IMR-90 (cell line): ENCODE measurements at regions not wholly inside any gene's neighbourhood (a gene's known extent, or its start where the extent isn't known, plus 50 kb on each side); places are given as distances from the start of the nearest gene placed in this dataset.

Experiments used
- ATAC-seq: fragments of 200-7000 bp; cut with Tn5 transposase; 2 replicates; pipeline ENCODE4 v1.9.1; 2020; ENCODE audit warnings: low read depth, mild to moderate bottlenecking, moderate library complexity
- BruUV-seq: library from RNA; stranded (reverse); fragments of 400-500 nt; replicated peaks from 2 replicates; lab custom pipeline; 2021; lab: Mats Ljungman, UMichigan
- CTCF ChIA-PET: fragments of 300-600 bp; formaldehyde crosslinking; extraction: SDS; loops from one replicate; lab custom pipeline; 2021; ENCODE audit warnings: antibody characterized with exemption; lab: Yijun Ruan, JAX
- POLR2A ChIA-PET: fragments of 300-600 bp; sonication (Branson Sonifier 250); formaldehyde crosslinking; loops from one replicate; lab custom pipeline; 2022; ENCODE audit warnings: antibody characterized with exemption; ENCODE audit not compliant: unreplicated experiment; lab: Charles Lee
- DNase-seq: peaks from one replicate; pipeline ENCODE4 v3.0.0; 2013
- H2AFZ ChIP-seq: replicated peaks from 2 replicates; pipeline ENCODE3; 2013; ENCODE audit warnings: low read length, mild to moderate bottlenecking; ENCODE audit not compliant: poor library complexity
- H2AK5ac ChIP-seq: 2 replicates; pipeline ENCODE4 v1.6.1; 2013; ENCODE audit warnings: low read depth, low read length, inconsistent platforms
- H2AK9ac ChIP-seq: replicated peaks from 2 replicates; pipeline ENCODE3; 2013; ENCODE audit warnings: mild to moderate bottlenecking, low read depth, low read length, moderate library complexity; ENCODE audit not compliant: poor library complexity
- H2BK120ac ChIP-seq: 2 replicates; pipeline ENCODE4 v1.6.1; 2013; ENCODE audit warnings: low read depth, low read length, inconsistent platforms
- H2BK15ac ChIP-seq: 3 replicates; pipeline ENCODE4 v1.6.1; 2013; ENCODE audit warnings: low read depth, low read length, inconsistent platforms
- H2BK20ac ChIP-seq: 2 replicates; pipeline ENCODE4 v1.6.1; 2013; ENCODE audit warnings: low read depth, mild to moderate bottlenecking, inconsistent platforms, low read length, moderate library complexity
- H2BK5ac ChIP-seq: 2 replicates; pipeline ENCODE4 v1.6.1; 2013; ENCODE audit warnings: mild to moderate bottlenecking, low read depth, low read length, inconsistent platforms; ENCODE audit not compliant: poor library complexity, severe bottlenecking
- H3K14ac ChIP-seq: replicated peaks from 2 replicates; pipeline ENCODE4 v1.6.1; 2013; ENCODE audit warnings: low read depth, low read length, inconsistent platforms
- H3K18ac ChIP-seq: 2 replicates; pipeline ENCODE4 v1.6.1; 2013; ENCODE audit warnings: low read depth, low read length, control low read depth
- H3K23ac ChIP-seq: 2 replicates; pipeline ENCODE4 v1.6.1; 2013; ENCODE audit warnings: low read depth, low read length, inconsistent platforms
- H3K27ac ChIP-seq: 2 replicates; pipeline ENCODE4 v1.5.1; 2013; ENCODE audit warnings: mild to moderate bottlenecking, control low read depth, low read length; ENCODE audit not compliant: insufficient read depth
- H3K27me3 ChIP-seq: 2 replicates; pipeline ENCODE4 v1.6.1; 2013; ENCODE audit warnings: low read length; ENCODE audit not compliant: control insufficient read depth, insufficient read depth
- H3K36me3 ChIP-seq: 2 replicates; pipeline ENCODE4 v1.6.1; 2013; ENCODE audit warnings: low read length, mixed read lengths; ENCODE audit not compliant: control insufficient read depth, insufficient read depth
- H3K4ac ChIP-seq: 2 replicates; pipeline ENCODE4 v1.6.1; 2013; ENCODE audit warnings: low read depth, low read length, inconsistent platforms
- H3K4me1 ChIP-seq: 2 replicates; pipeline ENCODE4 v1.6.1; 2013; ENCODE audit warnings: low read length, mixed read lengths; ENCODE audit not compliant: control insufficient read depth, insufficient read depth
- H3K4me2 ChIP-seq: 2 replicates; pipeline ENCODE4 v1.6.1; 2013; ENCODE audit warnings: low read depth, mild to moderate bottlenecking, control low read depth, low read length, moderate library complexity
- H3K4me3 ChIP-seq: 2 replicates; pipeline ENCODE4 v1.5.1; 2013; ENCODE audit warnings: low read depth, mild to moderate bottlenecking, control low read depth, low read length, moderate library complexity; ENCODE audit not compliant: insufficient read depth
- H3K56ac ChIP-seq: 2 replicates; pipeline ENCODE4 v1.6.1; 2013; ENCODE audit warnings: low read length, inconsistent platforms; ENCODE audit not compliant: insufficient read depth; ENCODE audit errors: extremely low read depth
- H3K79me1 ChIP-seq, 2 experiments: 2 replicates each; pipeline ENCODE4 v1.6.1; 2013; ENCODE audit warnings: low read length in 2 of 2, inconsistent platforms in 1 of 2, low read depth in 1 of 2
- H3K9ac ChIP-seq: 2 replicates; pipeline ENCODE4 v1.6.1; 2013; ENCODE audit warnings: low read depth, low read length, control low read depth
- H3K9me1 ChIP-seq: 2 replicates; pipeline ENCODE4 v1.6.1; 2013; ENCODE audit warnings: low read length, inconsistent platforms; ENCODE audit not compliant: insufficient read depth
- H3K9me3 ChIP-seq: 2 replicates; pipeline ENCODE4 v1.6.1; 2013; ENCODE audit warnings: low read length; ENCODE audit not compliant: control insufficient read depth, insufficient read depth
- H4K20me1 ChIP-seq: 2 replicates; pipeline ENCODE4 v1.6.1; 2013; ENCODE audit warnings: low read length, inconsistent platforms; ENCODE audit not compliant: insufficient read depth
- H4K5ac ChIP-seq: 2 replicates; pipeline ENCODE4 v1.6.1; 2013; ENCODE audit warnings: mild to moderate bottlenecking, low read depth, low read length, control low read depth
- H4K8ac ChIP-seq, 2 experiments: 2 replicates each; pipeline ENCODE4 v1.6.1; 2013; ENCODE audit warnings: low read depth in 2 of 2, low read length in 2 of 2, control low read depth in 1 of 2, inconsistent platforms in 1 of 2
- H4K91ac ChIP-seq: 2 replicates; pipeline ENCODE4 v1.6.1; 2013; ENCODE audit warnings: low read depth, low read length, inconsistent platforms; ENCODE audit not compliant: insufficient read depth
- USF2 ChIP-seq: fragments of 150-350 bp; IDR thresholded peaks from 2 replicates; pipeline ENCODE4 v1.6.1; 2017; ENCODE audit warnings: mild to moderate bottlenecking, antibody characterized with exemption, low read length, low read depth
- WGBS, 2 experiments: methylation state at CpG; one replicate each; pipeline versions ENCODE4 v1.1.5 to v1.1.7; 2013; ENCODE audit warnings: missing lambda C conversion rate in 2 of 2; ENCODE audit not compliant: insufficient read length in 1 of 2; ENCODE audit errors: extremely low coverage in 2 of 2; 5-methylcytosine and 5-hydroxymethylcytosine counted together
- dilution Hi-C: fragments of 300-500 bp; cut with HindIII; formaldehyde crosslinking; loops from one replicate; pipeline ENCODE4 v1.14.3; 2018; ENCODE audit warnings: low sequenced_read_pairs; ENCODE audit not compliant: unreplicated experiment
- in situ Hi-C: fragments of 300-500 bp; cut with MboI; formaldehyde crosslinking; loops from 3 replicates; pipeline ENCODE4 v1.14.3; 2019; ENCODE audit warnings: low sequenced_read_pairs, inconsistent platforms, mixed read lengths
- intact Hi-C: fragments of 100-400 bp; cut with micrococcal nuclease; formaldehyde crosslinking; loops from 2 replicates; pipeline ENCODE4 v1.10.0; 2022

- in situ Hi-C loops = no loop called here
- H3K4me3 ChIP-seq = no peak overlapping the region
- no peak overlapping the region for H2BK120ac ChIP-seq
- H3K36me3 ChIP-seq = no peaks in the 10 kb centered on the region
- H3K27me3 ChIP-seq = no peaks in the 10 kb centered on the region
- no peak for ATAC-seq
- no peaks in the 10 kb centered on the region for H3K9me1 ChIP-seq
- H2AK9ac ChIP-seq = no peak overlapping the region
- no peak overlapping the region for H2AK5ac ChIP-seq
- no peak overlapping the region for H2BK15ac ChIP-seq
- DNase-seq = no peak
- intact Hi-C loops = no loop called here
- peaks cover 25% of the 10 kb centered on the region for H3K9me3 ChIP-seq
- ChIA-PET CTCF (no interaction called here), POLR2A (no interaction called here)
- dilution Hi-C loops = no loop called here
- H4K91ac ChIP-seq = no peak overlapping the region
- no peak overlapping the region for H3K14ac ChIP-seq
- no peak overlapping the region for H3K18ac ChIP-seq
- no peak overlapping the region for H3K56ac ChIP-seq
- H2BK5ac ChIP-seq = no peak overlapping the region
- H3K4me2 ChIP-seq = no peak overlapping the region
- no peak overlapping the region for H2AFZ ChIP-seq
- no TSS peak for BruUV-seq
- no peaks in the 10 kb centered on the region for H3K79me1 ChIP-seq
- 36% methylated on average over 4 of the region's 8 CpGs; no CpG with 5 or more reads in 1 of the 2 experiments for WGBS, 2 experiments
- no peak overlapping the region for H4K5ac ChIP-seq
- no peak overlapping the region for H3K23ac ChIP-seq
- no peak overlapping the region for H3K27ac ChIP-seq
- no peak overlapping the region for H3K9ac ChIP-seq
- no peak overlapping the region for H2BK20ac ChIP-seq
- no peak overlapping the region for H3K4ac ChIP-seq
- H3K4me1 ChIP-seq = no peaks in the 10 kb centered on the region
- no peak for TF ChIP-seq USF2
- no peak overlapping the region for H4K8ac ChIP-seq
- no peaks in the 10 kb centered on the region for H4K20me1 ChIP-seq
Observed at GRCh38 chr5:4087110-4087509, 491.5 kb downstream of the IRX1 start.
